GM21825 (cell line): ENCODE measurements at regions not wholly inside any gene's neighbourhood (a gene's known extent, or its start where the extent isn't known, plus 50 kb on each side); places are given as distances from the start of the nearest gene placed in this dataset.
"Not testable (repeated sequence)": the region's sequence is repeated elsewhere in the genome, so short reads cannot be mapped to it uniquely, and the experiment has no call there.

Experiments used
- ATAC-seq: cut with Tn5 transposase; IDR thresholded peaks from one replicate; pipeline ENCODE4 v1.9.1; 2021; ENCODE audit warnings: mild to moderate bottlenecking, moderate library complexity; ENCODE audit not compliant: unreplicated experiment

DNA sequence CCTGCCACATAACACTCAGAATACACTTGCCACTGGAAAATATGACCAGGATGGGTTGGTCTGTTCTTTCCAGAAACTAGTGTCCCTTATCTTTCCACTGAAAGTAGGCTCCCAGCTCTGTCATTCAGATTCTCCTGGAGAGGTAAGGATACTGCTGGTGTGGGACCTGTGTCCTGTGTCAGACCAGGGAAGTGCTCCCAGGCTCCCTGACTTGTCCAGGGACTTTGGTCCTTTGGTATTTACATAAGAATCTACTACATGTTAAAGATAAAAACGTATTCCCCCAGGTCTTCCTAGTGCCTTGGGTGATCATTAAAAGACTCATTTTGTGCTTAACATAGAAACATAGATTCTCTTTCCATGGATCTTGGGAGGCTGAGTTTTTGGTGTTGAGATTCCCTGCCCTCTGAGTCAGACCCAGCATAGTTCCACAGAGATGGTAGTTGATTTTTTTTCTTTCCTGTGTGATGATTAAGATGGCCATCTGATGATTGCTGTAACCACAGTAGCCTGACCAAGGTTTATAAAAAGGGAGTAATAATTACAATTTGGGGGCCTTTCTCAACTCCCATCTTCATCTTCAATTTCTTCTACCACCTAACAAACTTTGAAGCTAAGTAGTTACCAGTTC lies 159.8 kb upstream of the JADE1 start:
- no peak for ATAC-seq

DNA sequence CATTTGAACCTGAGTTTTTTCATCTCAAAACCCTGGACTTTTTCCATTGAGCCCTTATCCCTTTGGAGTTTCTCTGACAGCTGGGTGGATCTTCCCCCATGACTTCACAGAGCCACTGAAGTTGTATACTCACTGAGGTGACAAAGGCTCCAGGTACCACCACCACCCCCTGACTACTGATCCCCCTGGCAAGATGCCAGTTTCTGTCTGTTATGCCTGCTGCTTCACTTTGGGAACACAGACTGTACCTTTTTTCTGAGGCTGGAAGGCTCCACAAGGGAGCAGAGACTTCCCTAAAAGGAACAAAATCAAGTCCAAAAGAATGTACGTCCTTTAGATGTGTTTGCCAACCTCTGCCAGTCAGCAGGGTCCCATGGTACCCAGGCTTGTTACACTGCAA lies 160.3 kb upstream of the JADE1 start:
- ATAC-seq, result no peak

DNA sequence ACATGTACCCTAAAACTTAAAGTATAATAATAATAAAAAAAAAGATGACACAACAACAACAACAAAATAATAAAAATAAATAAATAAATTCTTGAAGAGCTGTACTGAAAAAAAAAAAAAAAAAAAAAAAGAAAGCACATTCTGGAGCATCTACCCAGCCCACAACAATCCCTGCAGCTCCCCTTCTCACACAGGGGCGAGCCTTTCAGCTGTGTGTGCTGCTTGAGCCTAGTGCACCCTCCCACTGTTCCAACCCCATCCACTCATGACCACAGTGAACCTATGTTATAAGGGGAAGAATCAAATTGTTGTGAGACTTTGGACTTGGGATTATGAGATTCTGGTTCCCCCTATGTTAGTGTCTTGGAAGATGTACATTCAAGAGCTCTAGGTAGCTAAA lies 161.5 kb upstream of the JADE1 start:
- no peak for ATAC-seq

DNA sequence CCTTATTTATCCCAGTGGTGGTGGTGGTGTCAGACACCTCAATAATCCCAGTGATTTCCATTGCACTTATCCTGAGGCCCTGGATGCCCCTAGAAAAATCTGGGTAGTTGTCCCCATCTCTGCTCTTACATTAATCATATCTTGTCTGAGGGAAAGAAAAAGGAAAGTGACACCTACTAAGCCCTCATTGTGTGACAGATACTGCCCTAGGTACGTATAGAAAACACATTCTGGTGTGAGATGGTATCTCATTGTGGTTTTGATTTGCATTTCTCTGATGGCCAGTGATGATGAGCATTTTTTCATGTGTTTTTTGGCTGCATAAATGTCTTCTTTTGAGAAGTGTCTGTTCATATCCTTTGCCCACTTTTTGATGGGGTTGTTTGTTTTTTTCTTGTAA lies 162.6 kb upstream of the JADE1 start:
- ATAC-seq, result not testable (repeated sequence)

DNA sequence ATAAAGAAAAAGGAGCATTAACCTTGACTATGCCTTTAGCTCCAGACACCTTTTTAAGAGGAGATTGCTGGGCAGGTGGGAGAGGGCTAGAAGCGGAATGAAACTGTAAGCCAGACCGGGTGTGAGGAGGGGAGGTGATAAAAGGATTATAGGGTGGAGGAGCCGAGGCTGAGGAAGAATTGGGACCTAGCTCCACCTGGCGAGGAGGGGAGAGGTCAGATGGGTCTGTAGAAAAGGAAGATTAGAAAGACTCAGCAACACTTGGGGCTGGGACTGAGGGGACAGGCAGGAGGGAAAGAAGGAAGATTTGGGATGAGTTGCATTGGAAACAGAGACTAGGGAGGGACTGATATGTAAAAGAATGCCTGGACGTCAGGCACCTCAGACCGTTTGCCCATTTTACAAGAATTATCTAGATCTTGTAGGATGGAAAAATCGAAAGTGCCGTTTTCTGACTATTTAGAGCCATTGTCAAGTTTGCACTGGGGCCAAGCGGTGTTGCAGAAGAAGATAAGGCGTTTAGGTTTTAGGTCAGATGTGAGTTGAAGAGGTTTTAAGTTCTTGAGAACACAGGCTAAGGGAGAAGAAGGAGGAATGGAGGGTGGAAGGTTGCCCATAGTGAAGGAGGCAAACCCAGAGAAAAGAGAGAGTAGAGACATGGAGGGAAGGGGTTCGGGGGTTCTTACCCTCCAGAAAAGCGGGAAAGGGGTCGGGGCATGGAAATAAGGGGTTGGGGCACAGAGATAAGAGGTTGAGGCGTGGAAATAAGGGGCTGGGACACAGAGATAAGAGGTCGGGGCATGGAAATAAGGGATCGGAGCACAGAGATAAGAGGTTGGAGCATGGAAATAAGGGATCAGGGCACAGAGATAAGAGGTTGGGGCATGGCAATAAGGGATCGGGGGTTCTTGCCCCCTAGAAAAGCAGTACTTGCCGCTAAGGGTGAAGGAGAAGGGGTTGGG lies 164.5 kb upstream of the JADE1 start:
- not testable (repeated sequence) for ATAC-seq

DNA sequence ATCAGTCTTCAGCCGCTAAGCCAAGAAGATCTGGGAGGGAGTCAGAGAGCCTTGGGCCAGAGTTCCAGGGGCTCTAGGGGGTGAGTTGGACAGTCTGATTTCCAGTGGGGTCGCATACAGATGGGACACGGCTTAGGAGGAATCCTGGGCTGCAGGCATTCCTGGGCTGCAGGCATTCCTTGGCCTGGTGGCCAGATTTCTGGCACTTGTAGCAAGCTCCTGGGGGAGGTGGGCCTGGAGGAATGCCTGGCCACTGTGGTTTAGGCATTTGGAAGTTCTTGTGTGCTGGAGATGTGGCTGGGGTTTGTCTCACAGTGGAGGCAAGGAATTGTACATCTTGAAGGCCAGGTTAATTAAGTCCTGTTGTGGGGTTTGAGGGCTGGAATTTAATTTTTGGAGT lies 165.4 kb upstream of the JADE1 start:
- not testable (repeated sequence) for ATAC-seq

DNA sequence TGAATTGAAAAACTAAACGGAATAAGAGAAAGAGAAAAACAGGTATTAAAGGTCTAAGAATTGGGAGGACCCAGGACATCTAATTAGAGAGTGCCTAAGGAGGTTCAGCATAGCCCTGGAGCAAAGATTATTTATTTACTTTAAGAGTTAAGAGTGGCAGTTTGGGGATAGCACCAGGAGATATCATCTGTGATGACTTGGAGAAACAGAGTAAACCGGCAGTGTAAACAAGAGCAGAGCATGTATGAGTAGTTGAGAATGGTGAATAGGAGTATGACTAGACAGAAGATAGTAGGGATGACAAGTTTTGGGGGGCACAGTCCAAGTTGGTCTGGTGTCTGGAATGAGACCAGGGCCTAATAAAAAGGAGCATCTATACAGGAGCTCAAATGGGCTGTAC lies 167.9 kb upstream of the JADE1 start:
- not testable (repeated sequence) for ATAC-seq

DNA sequence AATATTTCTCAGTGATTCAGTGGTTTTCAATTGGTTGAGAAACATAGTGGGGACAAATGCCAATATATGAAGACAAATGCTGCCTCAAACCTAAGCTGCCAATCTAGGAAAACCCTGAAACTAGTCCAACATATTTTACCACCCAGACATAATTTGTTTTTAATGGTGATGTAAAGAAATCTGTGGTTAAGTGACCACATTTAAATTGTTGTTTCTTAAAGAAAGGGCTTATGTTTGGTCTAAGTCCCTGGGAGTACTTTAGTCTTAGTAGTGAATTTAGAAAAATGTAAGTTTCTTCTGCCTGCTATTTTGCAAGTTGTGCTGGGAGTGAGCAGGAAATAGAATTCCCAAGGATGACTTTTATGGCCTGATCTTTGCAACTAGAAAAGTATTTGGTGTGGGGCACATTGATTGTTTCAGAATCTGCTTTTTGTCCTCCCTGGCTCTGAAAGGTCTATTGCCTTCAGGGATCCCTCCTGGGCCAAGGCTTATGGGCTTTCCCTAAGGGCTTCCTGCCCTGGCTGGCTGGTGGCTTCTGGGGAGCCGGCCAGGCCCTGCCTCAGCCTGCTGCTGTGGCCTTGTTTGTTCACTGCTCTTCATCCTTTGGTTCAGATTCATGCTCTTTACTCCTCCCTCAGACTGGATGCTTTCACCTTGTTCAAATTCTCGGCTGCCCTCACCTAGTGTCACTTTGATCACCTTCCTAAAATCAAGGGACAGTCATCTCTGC lies 169.8 kb upstream of the JADE1 start:
- ATAC-seq, result no peak

DNA sequence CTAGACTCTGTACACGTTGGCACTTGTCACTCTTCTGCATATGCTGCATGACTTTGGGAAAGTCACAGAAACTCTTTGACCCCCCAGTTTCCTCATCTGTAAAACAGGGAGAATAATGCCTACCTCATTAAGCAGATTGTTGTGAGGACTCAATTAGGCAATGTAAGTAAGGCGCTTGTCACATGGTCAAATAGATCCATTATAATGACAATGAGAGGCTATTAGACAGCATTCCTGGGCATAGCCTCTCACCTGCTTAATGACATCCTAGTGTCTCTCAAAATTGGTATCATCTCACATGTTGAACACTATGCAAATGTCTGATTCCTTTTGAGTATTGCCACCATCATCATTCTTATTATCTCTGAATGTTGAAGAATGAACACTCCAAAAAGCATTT lies 172.6 kb upstream of the JADE1 start:
- no peak for ATAC-seq

DNA sequence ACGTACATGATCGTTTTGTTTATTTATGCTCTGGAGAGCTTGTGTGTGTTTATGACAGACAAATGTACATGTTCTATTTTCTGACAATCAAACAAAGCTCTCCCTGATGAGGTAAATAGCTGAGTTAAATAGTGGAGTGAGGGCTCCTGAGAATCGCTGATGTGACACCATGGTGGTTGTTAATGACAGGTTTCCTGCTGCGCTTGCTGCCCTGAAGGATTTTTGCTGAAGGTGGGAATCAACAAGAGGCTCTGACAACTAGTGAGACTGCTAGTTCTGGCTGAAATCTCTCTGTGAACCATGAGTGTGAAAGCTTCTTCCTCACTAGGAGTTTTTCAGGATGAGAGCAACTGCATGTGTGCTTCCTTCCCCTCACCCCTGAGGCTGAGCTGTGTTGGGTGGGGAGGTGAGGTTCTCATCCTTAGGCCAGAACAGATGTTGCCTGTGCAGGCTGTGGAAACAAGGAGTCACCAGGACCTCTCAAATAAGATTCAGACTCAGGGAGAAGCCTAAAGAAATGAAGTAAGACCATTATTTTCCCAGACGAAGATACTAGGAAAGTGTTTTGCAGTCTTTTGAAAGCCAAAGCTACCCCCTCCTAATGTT lies 173.4 kb upstream of the JADE1 start:
- ATAC-seq, result no peak

DNA sequence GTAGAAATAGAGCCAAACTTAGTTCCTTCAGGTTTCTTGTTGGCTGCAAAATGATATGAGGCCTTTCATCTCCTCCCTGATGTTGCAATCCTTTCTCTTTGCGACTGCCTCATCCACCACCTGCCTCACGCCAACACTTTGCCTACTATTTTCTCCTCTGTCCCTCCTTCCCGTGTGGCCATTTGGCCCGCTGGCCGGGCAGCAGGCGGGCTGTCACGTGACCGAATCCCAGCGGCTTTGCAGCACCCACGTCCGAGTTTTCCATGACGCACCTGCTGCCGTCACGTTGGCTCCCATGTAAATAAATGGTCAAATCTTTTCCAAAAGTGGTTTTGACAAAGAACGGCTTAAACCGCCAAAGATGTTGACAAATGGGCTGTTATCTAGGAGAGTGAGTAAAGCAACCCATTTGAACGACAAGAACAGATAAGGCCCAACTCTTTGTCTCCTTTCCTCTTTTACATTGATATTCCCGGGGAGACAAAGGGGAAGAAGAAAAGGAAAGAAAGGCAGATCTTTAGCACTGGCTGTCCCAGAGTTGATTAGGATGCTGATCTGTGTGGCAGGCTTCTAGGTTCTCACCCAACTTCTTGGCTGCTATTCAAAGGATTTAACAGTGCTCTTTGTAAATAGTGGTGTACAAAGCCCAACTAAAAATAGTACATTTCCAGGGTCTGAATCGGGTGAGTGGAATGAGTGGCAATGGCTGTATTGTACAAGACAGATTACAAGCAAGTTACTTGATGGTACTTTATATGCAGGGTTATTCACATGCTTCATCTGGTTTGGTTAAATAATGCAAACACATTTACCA lies 174.2 kb upstream of the JADE1 start:
- ATAC-seq, result no peak

DNA sequence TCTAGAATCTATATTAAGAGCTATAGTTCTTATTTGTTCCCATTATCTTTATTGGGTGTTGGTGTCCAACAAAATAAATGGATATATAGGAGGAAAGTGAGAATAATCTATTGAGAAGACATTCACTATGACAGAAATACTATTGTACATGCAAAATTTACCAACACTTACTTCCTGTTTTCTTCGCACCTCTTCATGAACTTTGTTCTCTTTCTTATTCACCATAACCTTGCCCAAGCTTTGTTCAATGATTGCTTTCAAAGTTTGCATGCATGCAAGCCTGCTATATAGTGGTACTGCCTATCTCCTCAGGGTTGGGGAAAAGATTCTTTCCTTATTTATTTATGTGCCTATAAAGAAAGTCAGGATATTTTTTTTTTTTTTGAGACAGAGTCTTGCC lies 176.4 kb upstream of the JADE1 start:
- ATAC-seq, result no peak

DNA sequence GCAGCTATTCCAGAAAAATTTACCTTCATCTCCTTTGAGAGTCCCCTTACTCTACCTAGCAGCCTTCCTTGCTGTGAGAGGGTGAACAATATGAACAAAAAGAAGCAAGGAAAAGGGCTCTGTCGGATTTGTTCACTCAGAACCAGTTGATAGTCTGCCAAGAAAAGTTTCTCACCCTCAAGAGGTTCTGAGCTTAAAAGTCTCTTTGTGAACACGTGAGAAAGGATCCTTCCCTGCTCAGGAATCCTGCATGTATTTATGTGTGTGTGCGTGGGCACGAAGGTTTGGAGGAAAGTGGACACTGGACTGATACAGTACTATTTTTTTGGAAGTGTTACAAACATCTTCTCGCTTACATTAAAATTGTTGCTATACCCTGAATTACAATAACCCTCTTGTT lies 178.6 kb upstream of the JADE1 start:
- no peak for ATAC-seq

DNA sequence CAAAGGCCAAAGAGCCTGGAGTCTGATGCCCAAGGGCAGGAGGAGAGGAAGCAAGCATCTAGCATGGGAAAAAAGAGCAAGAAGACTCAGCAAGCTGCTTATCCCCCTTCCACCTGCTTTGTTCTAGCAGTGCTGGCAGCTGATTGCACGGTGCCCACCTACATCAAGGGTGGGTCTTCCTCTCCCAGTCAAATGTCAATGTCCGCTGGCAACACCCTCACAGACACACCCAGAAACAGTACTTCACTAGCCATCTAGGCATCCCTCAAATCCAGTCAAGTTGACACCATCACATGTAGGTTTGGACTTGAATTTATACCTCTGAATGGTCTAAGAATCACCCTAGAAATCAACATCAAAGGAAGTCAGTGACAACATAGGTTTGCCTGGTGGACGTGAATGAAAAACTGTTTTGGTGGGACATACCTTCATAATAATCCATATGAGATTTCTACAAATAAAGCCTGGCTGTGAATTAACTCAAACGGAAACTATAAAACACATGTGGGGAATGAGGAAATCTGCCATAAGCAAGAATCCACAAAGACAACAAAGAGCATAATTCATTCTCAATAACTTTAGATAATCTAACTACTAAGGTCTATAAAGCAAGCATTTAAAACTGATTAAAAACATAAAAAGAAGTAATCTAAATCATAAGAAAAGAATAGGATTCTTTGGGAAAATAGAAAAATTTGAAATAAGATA lies 185.8 kb upstream of the JADE1 start:
- ATAC-seq, result no peak

DNA sequence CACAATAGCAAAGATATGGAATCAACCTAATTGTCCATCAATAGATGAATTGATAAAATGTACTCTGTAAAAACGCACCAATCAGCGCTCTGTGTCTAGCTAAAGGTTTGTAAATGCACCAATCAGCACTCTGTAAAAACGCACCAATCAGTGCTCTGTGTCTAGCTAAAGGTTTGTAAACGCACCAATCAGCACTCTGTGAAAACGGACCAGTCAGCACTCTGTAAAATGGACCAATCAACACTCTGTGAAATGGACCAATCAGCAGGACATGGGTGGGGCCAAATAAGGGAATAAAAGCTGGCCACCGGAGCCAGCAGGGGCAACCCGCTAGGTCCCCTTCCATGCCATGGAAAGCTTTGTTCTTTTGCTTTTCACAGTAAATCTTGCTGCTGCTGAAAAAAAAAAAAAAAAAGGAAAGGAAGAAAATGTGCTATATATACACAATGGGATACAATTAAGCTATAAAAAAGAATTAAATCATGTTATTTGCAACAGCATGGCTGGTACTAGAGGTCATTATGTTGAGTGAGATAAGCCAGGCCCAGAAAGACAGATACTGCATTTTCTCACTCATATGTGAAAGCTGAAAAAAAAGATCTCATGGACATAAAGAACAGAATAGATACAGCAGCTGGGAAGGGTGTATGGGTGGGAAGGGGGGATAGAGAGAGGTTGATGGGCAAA lies 189.1 kb upstream of the JADE1 start:
- not testable (repeated sequence) for ATAC-seq

DNA sequence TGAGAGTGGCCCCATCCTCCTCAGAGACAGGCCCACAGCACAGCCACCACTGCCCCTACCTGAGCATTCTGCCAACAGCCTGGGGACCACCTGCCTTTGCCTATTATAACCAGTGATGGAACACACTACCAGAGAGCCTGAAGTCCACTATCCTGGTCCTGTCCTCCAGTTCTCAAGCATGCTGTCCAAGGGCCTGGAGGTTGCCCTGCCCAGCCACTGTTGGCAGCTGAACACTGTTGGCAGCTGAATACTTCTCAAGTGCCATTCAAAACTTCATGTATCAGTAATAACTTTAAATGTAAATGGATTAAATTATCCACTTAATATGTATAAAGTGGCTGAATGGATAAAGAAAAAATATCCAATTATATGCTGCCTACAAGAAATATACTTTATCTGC lies 194.3 kb upstream of the JADE1 start:
- no peak for ATAC-seq

DNA sequence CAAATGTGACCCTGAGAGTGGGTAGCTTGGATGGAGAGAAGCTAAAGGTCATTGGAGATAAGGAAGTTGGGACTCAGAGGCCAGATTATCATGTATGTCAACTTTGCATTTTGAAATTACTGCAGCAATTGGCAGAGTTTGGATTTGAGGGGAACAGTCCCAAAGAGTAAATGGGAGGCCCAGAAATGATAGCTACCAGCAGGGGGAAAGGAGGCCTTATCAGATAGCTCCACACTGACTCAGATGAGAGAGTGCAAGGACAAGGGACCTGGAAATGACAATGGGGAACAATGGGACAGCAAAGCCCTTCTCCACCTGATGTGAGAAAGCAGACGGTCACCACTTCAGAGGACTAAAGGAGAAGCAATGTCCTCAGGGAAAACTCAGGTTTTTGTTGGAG lies 201.5 kb upstream of the JADE1 start:
- no peak for ATAC-seq

DNA sequence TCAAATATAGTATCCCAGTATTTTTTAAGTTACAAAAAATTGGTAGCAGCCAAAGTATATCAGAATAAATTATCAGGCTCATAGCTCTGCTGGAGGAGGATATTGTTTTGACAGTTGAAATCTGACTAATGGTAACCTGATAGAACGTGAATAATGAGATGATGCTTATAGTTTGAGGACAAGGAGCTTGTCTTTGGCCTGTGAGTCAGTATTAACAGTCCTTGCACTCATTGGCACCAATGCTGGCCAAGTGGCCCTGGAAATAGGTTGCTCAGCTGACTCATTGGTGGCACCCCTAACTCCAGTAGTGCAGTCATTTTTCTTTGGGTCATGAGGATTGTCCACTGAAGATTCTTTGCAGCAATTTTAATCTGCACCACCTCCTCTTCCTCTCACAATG lies 203.3 kb upstream of the JADE1 start:
- no peak for ATAC-seq

DNA sequence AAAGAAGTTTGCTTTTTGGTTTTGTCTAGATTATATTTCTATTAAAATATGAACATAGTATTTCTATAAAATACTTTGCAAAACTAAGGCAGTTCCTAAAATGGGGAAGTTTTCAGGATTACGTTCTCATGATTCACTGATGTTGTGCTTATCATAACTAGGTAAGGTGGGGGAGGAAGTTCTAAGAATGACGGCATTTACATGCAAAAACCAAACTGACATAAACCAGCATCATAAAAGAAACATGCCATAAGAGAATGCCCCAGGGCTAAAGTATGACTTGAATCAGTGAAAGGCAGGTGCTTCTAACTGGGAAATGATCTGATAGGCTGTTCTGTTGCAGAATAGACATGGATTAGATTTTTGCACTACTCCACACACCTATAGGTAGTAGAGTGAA lies 204.7 kb upstream of the JADE1 start:
- ATAC-seq, result no peak
